ENCODE measurements at regions not wholly inside any gene's neighbourhood (a gene's known extent, or its start where the extent isn't known, plus 50 kb on each side); places are given as distances from the start of the nearest gene placed in this dataset.
"Not testable (repeated sequence)": the region's sequence is repeated elsewhere in the genome, so short reads cannot be mapped to it uniquely, and the experiment has no call there.

GRCh38 chr12:28097221-28097620, 93.0 kb upstream of the CCDC91 start:
- H3K9me3 Mint-ChIP-seq = peaks cover 0 to 3% (median 0%) of the 10 kb centered on the region in 7 donors

GRCh38 chr12:28099245-28099644, 91.0 kb upstream of the CCDC91 start:
- H3K79me2 ChIP-seq (ENCODE audit: insufficient read depth, low read length); H3K36me3 ChIP-seq (replicated peaks in 1 of 2; ENCODE audit: control insufficient read depth in 1 of 2, insufficient read depth in 2 of 2, low read length in 2 of 2); H3K4me2 ChIP-seq (replicated peaks; ENCODE audit: extremely low read depth, low read length, poor library complexity, severe bottlenecking); H3K4me3 Mint-ChIP-seq; H3K36me3 Mint-ChIP-seq; DNase-seq; H2AFZ ChIP-seq (ENCODE audit: insufficient read depth, low read depth, low read length, poor library complexity, severe bottlenecking); H3K9ac ChIP-seq (ENCODE audit: insufficient read depth, low read length, poor library complexity, severe bottlenecking); H3K27ac ChIP-seq (ENCODE audit: low read depth in 1 of 2, low read length in 2 of 2); H3K27me3 Mint-ChIP-seq (ENCODE audit: low read depth in 3 of 3); H4K20me1 ChIP-seq (ENCODE audit: insufficient read depth, low read length); H3K4me3 ChIP-seq (replicated peaks in 1 of 3; ENCODE audit: low read depth in 2 of 3, low read length in 3 of 3); H3K9me3 ChIP-seq (replicated peaks in 1 of 2; ENCODE audit: control insufficient read depth in 1 of 2, insufficient read depth in 1 of 2, low read length in 2 of 2); H3K27ac Mint-ChIP-seq; H3K27me3 ChIP-seq (ENCODE audit: control insufficient read depth in 2 of 2, insufficient read depth in 2 of 2, low read length in 2 of 2); H3K4me1 Mint-ChIP-seq; H3K9me3 Mint-ChIP-seq; intact Hi-C loops (cut with micrococcal nuclease); H3K4me1 ChIP-seq (ENCODE audit: control insufficient read depth in 1 of 2, insufficient read depth in 2 of 2, low read length in 2 of 2): not testable (repeated sequence)
- no CpG with 5 or more reads among the region's 2 CpGs for WGBS (ENCODE audit: insufficient coverage)

More at GRCh38 chr12:28097221-28097620, 93.0 kb upstream of the CCDC91 start:
- DNase-seq = no peak
- H3K4me1 ChIP-seq (ENCODE audit: control insufficient read depth in 1 of 2, insufficient read depth in 2 of 2, low read length in 2 of 2) = no peaks in the 10 kb centered on the region
- Mint-ChIP-seq H3K4me3 (no peak overlapping the region), H3K36me3 (no peaks in the 10 kb centered on the region), H3K27me3 (ENCODE audit: low read depth in 3 of 3) (peaks cover 0 to 2% (median 0%) of the 10 kb centered on the region in 3 donors), H3K27ac (no peak overlapping the region), H3K4me1 (no peaks in the 10 kb centered on the region)
- intact Hi-C loops (cut with micrococcal nuclease) = no loop called here
- H4K20me1 ChIP-seq (ENCODE audit: insufficient read depth, low read length) = no peaks in the 10 kb centered on the region
- no peak for TF ChIP-seq CTCF (IDR thresholded peaks at IDR 0.05)
- no peaks in the 10 kb centered on the region for H3K9me3 ChIP-seq (replicated peaks in 1 of 2; ENCODE audit: control insufficient read depth in 1 of 2, insufficient read depth in 1 of 2, low read length in 2 of 2)
- H3K4me3 ChIP-seq (replicated peaks in 1 of 3; ENCODE audit: low read depth in 2 of 3, low read length in 3 of 3) = no peak overlapping the region
- no peak overlapping the region for H3K27ac ChIP-seq (ENCODE audit: low read depth in 1 of 2, low read length in 2 of 2)
- H2AFZ ChIP-seq (ENCODE audit: insufficient read depth, low read depth, low read length, poor library complexity, severe bottlenecking) = no peak overlapping the region
- H3K27me3 ChIP-seq (ENCODE audit: control insufficient read depth in 2 of 2, insufficient read depth in 2 of 2, low read length in 2 of 2) = no peaks in the 10 kb centered on the region
- WGBS (ENCODE audit: insufficient coverage) = 100% methylated on average over 3 of the region's 3 CpGs
- H3K36me3 ChIP-seq (replicated peaks in 1 of 2; ENCODE audit: control insufficient read depth in 1 of 2, insufficient read depth in 2 of 2, low read length in 2 of 2) = no peaks in the 10 kb centered on the region
- H3K9ac ChIP-seq (ENCODE audit: insufficient read depth, low read length, poor library complexity, severe bottlenecking) = no peak overlapping the region
- no peaks in the 10 kb centered on the region for H3K79me2 ChIP-seq (ENCODE audit: insufficient read depth, low read length)
- H3K4me2 ChIP-seq (replicated peaks; ENCODE audit: extremely low read depth, low read length, poor library complexity, severe bottlenecking) = no peak overlapping the region
